K562 (cell line): ENCODE measurements at regions not wholly inside any gene's neighbourhood (a gene's known extent, or its start where the extent isn't known, plus 50 kb on each side); places are given as distances from the start of the nearest gene placed in this dataset.

Experiments used
- ATAC-seq: fragments of 200-7000 bp; cut with Tn5 transposase; 3 replicates; pipeline ENCODE4 v1.9.1; 2020; ENCODE audit warnings: moderate library complexity
- BruUV-seq: library from RNA; stranded (reverse); fragments of 400-500 nt; replicated peaks from 2 replicates; lab custom pipeline; 2021; lab: Mats Ljungman, UMichigan
- CTCF ChIA-PET: fragments of 300-600 bp; formaldehyde crosslinking; extraction: SDS; loops from one replicate; lab custom pipeline; 2021; ENCODE audit warnings: low intra/inter-chr PET ratio; lab: Yijun Ruan, JAX
- POLR2A ChIA-PET: fragments of 300-600, 350-650 bp; sonication (Branson Sonifier 250); formaldehyde crosslinking; extraction: SDS; loops from one replicate; lab custom pipeline; 2021; ENCODE audit warnings: antibody characterized with exemption, inconsistent platforms; lab: Yijun Ruan, JAX
- DNase-seq, 4 experiments: peaks; one replicate each; pipeline versions ENCODE4 v3.0.0 to v3.0.0-alpha.2; 2011 to 2018; ENCODE audit warnings: low spot score in 3 of 4, mixed read lengths in 3 of 4; ENCODE audit errors: extremely low read depth in 1 of 4
- FAIRE-seq: peaks from 2 replicates; lab custom pipeline; 2011; peaks lifted over from hg19 to GRCh38; lab: Jason Lieb, UNC
- H2AFZ ChIP-seq: 2 replicates; pipeline ENCODE4 v1.6.0; 2011; ENCODE audit warnings: low read depth, low read length, control low read depth, inconsistent platforms
- H3K27ac ChIP-seq: fragments of 200-600 bp; 3 replicates; pipeline ENCODE4 v1.8.0; 2011; ENCODE audit warnings: low read depth, mild to moderate bottlenecking, control low read depth, inconsistent platforms, low read length, moderate library complexity, mixed read lengths; ENCODE audit errors: extremely low read depth
- H3K27me3 ChIP-seq, 2 experiments: fragments of 300-600 bp in 1 of 2; 2 replicates in 1 of 2; 3 replicates in 1 of 2; pipeline versions ENCODE4 v1.6.0 to v1.8.0; 2011; ENCODE audit warnings: inconsistent platforms in 2 of 2, low read length in 2 of 2, mild to moderate bottlenecking in 1 of 2, mixed read lengths in 1 of 2, moderate library complexity in 1 of 2; ENCODE audit not compliant: control insufficient read depth in 2 of 2, insufficient read depth in 2 of 2
- H3K36me3 ChIP-seq: fragments of 300-600 bp; 3 replicates; pipeline ENCODE4 v1.8.0; 2011; ENCODE audit warnings: mild to moderate bottlenecking, low read length, inconsistent platforms; ENCODE audit not compliant: control insufficient read depth, insufficient read depth
- H3K4me1 ChIP-seq, 2 experiments: fragments of 200-600 bp in 1 of 2; replicated peaks in 1 of 2; 2 replicates in 1 of 2; 3 replicates in 1 of 2; pipeline versions ENCODE4 v1.5.1 to v1.8.0; 2011; ENCODE audit warnings: inconsistent platforms in 2 of 2, low read length in 2 of 2, mild to moderate bottlenecking in 1 of 2, mixed read lengths in 1 of 2, moderate library complexity in 1 of 2; ENCODE audit not compliant: control insufficient read depth in 2 of 2, insufficient read depth in 2 of 2
- H3K4me2 ChIP-seq: 2 replicates; pipeline ENCODE4 v1.6.1; 2011; ENCODE audit warnings: low read length, control low read depth, inconsistent platforms, mixed read lengths; ENCODE audit not compliant: insufficient read depth
- H3K4me3 ChIP-seq: fragments of 200-600 bp; sonication (generic), shearing (Covaris generic); 2 replicates; pipeline ENCODE4 v1.5.1; 2016; ENCODE audit warnings: control low read depth, inconsistent platforms
- H3K79me2 ChIP-seq: fragments of 200-600 bp; 3 replicates; pipeline ENCODE4 v1.8.0; 2011; ENCODE audit warnings: low read length, inconsistent platforms; ENCODE audit not compliant: control insufficient read depth, insufficient read depth
- H3K9ac ChIP-seq, 2 experiments: 2 replicates each; pipeline versions ENCODE4 v1.6.0 to v1.6.1; 2011; ENCODE audit warnings: low read depth in 2 of 2, low read length in 2 of 2, control low read depth in 1 of 2, inconsistent platforms in 1 of 2, mild to moderate bottlenecking in 1 of 2, mixed read lengths in 1 of 2; ENCODE audit not compliant: insufficient read depth in 1 of 2
- H3K9me1 ChIP-seq: one replicate; pipeline ENCODE4 v1.6.0; 2011; ENCODE audit warnings: inconsistent platforms, mild to moderate bottlenecking, low read length, moderate library complexity; ENCODE audit not compliant: control insufficient read depth, insufficient read depth
- H3K9me3 ChIP-seq: replicated peaks from 2 replicates; pipeline ENCODE4 v1.5.1; 2011; ENCODE audit warnings: low read depth, low read length, inconsistent platforms; ENCODE audit not compliant: control insufficient read depth, insufficient read depth
- H4K20me1 ChIP-seq: replicated peaks from 2 replicates; pipeline ENCODE4 v1.6.1; 2011; ENCODE audit warnings: low read length, inconsistent platforms, mixed read lengths; ENCODE audit not compliant: control insufficient read depth, insufficient read depth
- RBM15 ChIP-seq: fragments of 200-400 bp; formaldehyde crosslinking; IDR thresholded peaks from 2 replicates; pipeline ENCODE4 v1.6.1; 2018; ENCODE audit warnings: mild to moderate bottlenecking, low read length, moderate library complexity; ENCODE audit not compliant: insufficient read depth
- SOX6 ChIP-seq: fragments of 450-650 bp; IDR thresholded peaks from 2 replicates; pipeline ENCODE4 v1.6.1; 2014; ENCODE audit warnings: mild to moderate bottlenecking
- SPI1 ChIP-seq: IDR thresholded peaks from 2 replicates; pipeline ENCODE4 v1.6.1; 2011; ENCODE audit warnings: low read depth, low read length, control low read depth, borderline replicate concordance
- TBL1XR1 ChIP-seq, 2 experiments: IDR thresholded peaks; 2 replicates each; pipeline ENCODE4 v1.6.1; 2012; ENCODE audit warnings: improper control_type of control experiment in 2 of 2, low read length in 2 of 2, mild to moderate bottlenecking in 1 of 2
- TRIM24 ChIP-seq, 2 experiments: fragments of 450-650 bp; IDR thresholded peaks; 2 replicates each; pipeline ENCODE4 v1.6.1; 2016
- ZFP36 ChIP-seq: fragments of 150-350 bp; IDR thresholded peaks from 2 replicates; pipeline ENCODE4 v1.6.1; 2018; ENCODE audit warnings: low read length, low read depth; ENCODE audit not compliant: partially characterized antibody
- WGBS: fragments of 100-300 bp; shearing (Covaris generic); methylation state at CpG from one replicate; pipeline ENCODE4 v1.1.6; 2016; ENCODE audit warnings: low coverage, mixed read lengths; ENCODE audit not compliant: insufficient coverage; ENCODE audit errors: missing lambda C conversion rate; 5-methylcytosine and 5-hydroxymethylcytosine counted together
- in situ Hi-C: fragments of 300-500 bp; cut with MboI; formaldehyde crosslinking; loops from 4 replicates; pipeline ENCODE4 v1.15.0; 2018; ENCODE audit warnings: inconsistent platforms, mixed read lengths
- intact Hi-C: fragments of 100-400 bp; cut with micrococcal nuclease; formaldehyde crosslinking; loops from 2 replicates; pipeline ENCODE4 v1.14.2; 2022

DNA sequence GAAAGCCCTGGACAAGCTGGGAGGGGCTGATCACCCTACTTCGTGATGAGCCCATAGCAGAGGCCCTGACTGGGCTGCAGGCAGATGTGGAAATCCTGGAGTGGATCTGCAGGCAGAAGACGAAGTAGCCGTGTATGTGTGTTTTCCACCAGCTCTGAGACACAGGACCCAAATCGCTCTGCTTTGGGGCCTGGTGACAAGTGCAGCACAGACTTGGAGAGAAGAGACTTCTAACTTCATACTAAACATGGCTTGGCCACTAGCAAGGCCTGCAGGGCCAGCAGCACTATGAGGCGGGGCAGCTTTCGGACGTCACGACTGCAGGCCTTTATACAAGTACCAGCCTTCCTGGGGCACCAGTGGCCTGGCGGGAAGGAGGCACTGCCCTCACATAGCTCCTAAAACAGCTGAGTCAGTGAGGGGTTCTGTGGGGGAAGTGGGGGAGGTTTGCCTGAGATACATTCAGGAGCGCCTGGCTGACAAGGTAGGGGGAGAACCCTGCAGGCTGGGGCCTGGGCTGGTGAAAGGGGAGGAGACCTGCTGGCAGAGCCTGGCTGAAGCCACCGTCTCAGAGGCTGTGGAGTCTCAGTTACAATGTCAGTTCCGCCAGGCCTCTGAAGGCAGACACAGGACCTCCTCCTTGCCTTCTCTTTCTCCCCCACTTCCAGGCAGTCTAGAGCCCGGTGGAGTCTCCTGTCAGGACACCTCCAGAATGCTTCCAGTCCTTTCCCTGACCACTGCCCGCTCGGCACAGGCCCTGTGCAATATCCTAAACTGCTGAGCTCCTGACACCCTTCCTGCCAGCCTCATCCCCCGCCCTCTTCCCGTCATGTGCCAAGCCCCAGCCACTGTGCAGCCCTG lies 73.4 kb downstream of the WSB1 start (continued):
- no peak for TF ChIP-seq SOX6

DNA sequence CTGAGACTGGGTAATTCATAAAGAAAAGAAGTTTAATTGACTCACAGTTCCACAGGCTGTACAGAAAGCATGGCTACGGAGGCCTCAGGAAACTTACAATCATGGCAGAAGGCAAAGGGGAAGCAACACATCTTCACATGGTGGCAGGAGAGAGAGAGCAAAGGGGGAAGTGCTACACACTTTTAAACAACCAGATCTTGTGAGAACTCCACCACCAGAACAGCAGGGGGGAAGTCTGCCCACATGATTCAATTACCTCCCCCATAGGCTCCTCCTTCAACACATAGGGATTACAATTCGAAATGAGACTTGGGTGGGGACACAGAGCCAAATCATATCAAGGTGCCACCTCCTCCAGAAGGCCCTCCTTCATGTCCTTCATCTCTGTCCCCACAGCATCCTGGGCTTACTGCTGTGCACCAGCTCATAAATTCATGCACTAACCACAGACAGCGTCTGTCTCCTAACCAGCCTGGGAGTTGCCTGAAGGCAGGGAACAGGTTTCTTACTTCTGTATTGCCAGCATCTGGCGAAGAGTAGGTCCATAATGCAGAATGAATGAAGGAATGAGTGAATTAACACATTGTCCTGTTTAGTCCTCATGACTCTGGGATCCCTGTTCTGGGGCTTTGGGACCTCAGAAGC lies 74.4 kb downstream of the WSB1 start:
- no peaks in the 10 kb centered on the region for H3K36me3 ChIP-seq
- FAIRE-seq (no peak), ATAC-seq (peak; percentile 6; the same call in 1 of the 3 replicates), DNase-seq (no peak)
- no peaks in the 10 kb centered on the region for H3K79me2 ChIP-seq
- H3K9me1 ChIP-seq = no peaks in the 10 kb centered on the region
- peaks cover 6% of the 10 kb centered on the region; the same call in 1 of the 2 replicates for H3K9me3 ChIP-seq
- 64% methylated on average over 4 of the region's 4 CpGs for WGBS
- BruUV-seq = no TSS peak
- H3K4me3 ChIP-seq = no peak overlapping the region
- no peaks in the 10 kb centered on the region for H3K27me3 ChIP-seq
- no peaks in the 10 kb centered on the region for H4K20me1 ChIP-seq
- peak overlapping the region; percentile 35; the same call in 1 of the 2 replicates for H2AFZ ChIP-seq
- peak overlapping the region; percentile 12; the same call in 1 of the 3 replicates for H3K27ac ChIP-seq
- H3K4me1 ChIP-seq = peaks cover 21 to 25% of the 10 kb centered on the region in 2 experiments
- in situ Hi-C loops = no loop called here
- TF ChIP-seq TBL1XR1 (IDR thresholded peaks at IDR 0.05; ENCODE audit: low read length in 2 of 2) = no peak
- peak; percentile 58; the same call in 1 of the 2 replicates for TF ChIP-seq SPI1
- peak in 1 of 2 experiments; percentile 18; a peak in 1 of 4 replicates for TF ChIP-seq TRIM24 (IDR thresholded peaks at IDR 0.05)
- peak; percentile 65 for TF ChIP-seq ZFP36
- TF ChIP-seq RBM15 = no peak
- CTCF ChIA-PET = no interaction called here
- H3K4me2 ChIP-seq = no peak overlapping the region
- POLR2A ChIA-PET = interaction anchor here (1.0 kb wide), 1 partner anchor 8 kb away, joined by 3 read pairs; no protein-coding TSS in a partner anchor
- no peak overlapping the region for H3K9ac ChIP-seq
- intact Hi-C loops = loop anchor here (5.0 kb wide), 1 partner anchor 89 kb away; the partner anchor contains the start of gene KSR1
